HEK293T (cell line): ENCODE measurements at regions not wholly inside any gene's neighbourhood (a gene's known extent, or its start where the extent isn't known, plus 50 kb on each side); places are given as distances from the start of the nearest gene placed in this dataset.

Source experiments
- CTCF ChIA-PET: fragments of 350-600 bp; formaldehyde crosslinking; extraction: SDS; loops from one replicate; lab custom pipeline; 2021; ENCODE audit warnings: antibody characterized with exemption, inconsistent platforms; lab: Yijun Ruan, JAX
- POLR2A ChIA-PET: fragments of 350-600 bp; formaldehyde crosslinking; extraction: SDS; loops from one replicate; lab custom pipeline; 2020; ENCODE audit warnings: antibody characterized with exemption, inconsistent platforms; lab: Yijun Ruan, JAX
- DNase-seq: peaks from one replicate; pipeline ENCODE4 v3.0.0; 2012; ENCODE audit warnings: mixed read lengths; ENCODE audit errors: extremely low spot score
- ARNT ChIP-seq: fragments of 450-650 bp; IDR thresholded peaks from 2 replicates; pipeline ENCODE4 v1.6.1; 2017; ENCODE audit warnings: mild to moderate bottlenecking
- BHLHE40 ChIP-seq: fragments of 450-650 bp; IDR thresholded peaks from 2 replicates; pipeline ENCODE4 v1.6.1; 2016; ENCODE audit warnings: mild to moderate bottlenecking, moderate library complexity, borderline replicate concordance
- CTBP1 ChIP-seq: fragments of 450-650 bp; IDR thresholded peaks from 2 replicates; pipeline ENCODE4 v1.6.1; 2016; ENCODE audit warnings: borderline replicate concordance
- ELF4 ChIP-seq: fragments of 450-650 bp; IDR thresholded peaks from 2 replicates; pipeline ENCODE4 v1.6.1; 2017; ENCODE audit warnings: antibody characterized with exemption
- FOXA1 ChIP-seq: fragments of 450-650 bp; IDR thresholded peaks from 2 replicates; pipeline ENCODE4 v1.6.1; 2016; ENCODE audit warnings: mild to moderate bottlenecking
- FOXK2 ChIP-seq: fragments of 450-650 bp; IDR thresholded peaks from 2 replicates; pipeline ENCODE4 v1.6.1; 2016; ENCODE audit warnings: mild to moderate bottlenecking
- FOXM1 ChIP-seq: fragments of 450-650 bp; IDR thresholded peaks from 2 replicates; pipeline ENCODE4 v1.6.1; 2017; ENCODE audit warnings: mild to moderate bottlenecking, borderline replicate concordance
- HDGF ChIP-seq: fragments of 450-650 bp; IDR thresholded peaks from 2 replicates; pipeline ENCODE4 v1.6.1; 2017; ENCODE audit warnings: antibody characterized with exemption, borderline replicate concordance
- L3MBTL2 ChIP-seq: fragments of 450-650 bp; conservative IDR thresholded peaks from 2 replicates; pipeline ENCODE4 v1.6.1; 2016; ENCODE audit warnings: mild to moderate bottlenecking
- LEF1 ChIP-seq: fragments of 450-650 bp; IDR thresholded peaks from 2 replicates; pipeline ENCODE4 v1.6.1; 2017; ENCODE audit warnings: mild to moderate bottlenecking, borderline replicate concordance
- NFRKB ChIP-seq: fragments of 450-650 bp; IDR thresholded peaks from 2 replicates; pipeline ENCODE4 v1.6.1; 2016; ENCODE audit warnings: mild to moderate bottlenecking, moderate library complexity
- PKNOX1 ChIP-seq: fragments of 450-650 bp; IDR thresholded peaks from 2 replicates; pipeline ENCODE4 v1.6.1; 2016
- SP1 ChIP-seq: fragments of 450-650 bp; IDR thresholded peaks from 2 replicates; pipeline ENCODE4 v1.6.1; 2017
- SUZ12 ChIP-seq: fragments of 450-650 bp; IDR thresholded peaks from 2 replicates; pipeline ENCODE4 v1.6.1; 2016; ENCODE audit warnings: mild to moderate bottlenecking
- TARDBP ChIP-seq: fragments of 450-650 bp; IDR thresholded peaks from 2 replicates; pipeline ENCODE4 v1.6.1; 2016
- ZNF384 ChIP-seq: fragments of 450-650 bp; IDR thresholded peaks from 2 replicates; pipeline ENCODE4 v1.6.1; 2016

- TF ChIP-seq FOXA1 (no peak), SP1 (no peak), LEF1 (no peak), NFRKB (no peak), TARDBP (no peak), ARNT (no peak), SUZ12 (no peak), ZNF384 (no peak), PKNOX1 (no peak), L3MBTL2 (no peak), CTBP1 (no peak), FOXM1 (no peak), ELF4 (no peak), BHLHE40 (no peak), FOXK2 (no peak), HDGF (no peak)
- no peak for DNase-seq
- CTCF ChIA-PET, result no interaction called here
- POLR2A ChIA-PET, result no interaction called here
These were observed 85.7 kb upstream of the E2F7 start for GRCh38 chr12:77151030-77151429.

- ChIA-PET CTCF (interaction anchor here (0.7 kb wide), 1 partner anchor 104 kb away, joined by 6 read pairs; no protein-coding TSS in a partner anchor), POLR2A (no interaction called here)
- peak; percentile 32 for DNase-seq
These were observed 68.2 kb upstream of the E2F7 start for GRCh38 chr12:77133566-77133965.

GRCh38 chr12:77131977-77132490 lies 66.7 kb upstream of the E2F7 start:
- DNase-seq, result no peak
- ChIA-PET POLR2A (no interaction called here), CTCF (no interaction called here)
- no peak for TF ChIP-seq SP1
- no peak for TF ChIP-seq FOXK2
- no peak for TF ChIP-seq NFRKB
- TF ChIP-seq ZNF384, result no peak
- TF ChIP-seq FOXM1, result no peak
- TF ChIP-seq SUZ12, result no peak
- TF ChIP-seq ELF4, result no peak
- TF ChIP-seq HDGF, result no peak
- TF ChIP-seq BHLHE40, result no peak
- no peak for TF ChIP-seq ARNT
- no peak for TF ChIP-seq LEF1
- TF ChIP-seq TARDBP, result no peak
- no peak for TF ChIP-seq FOXA1
- TF ChIP-seq PKNOX1, result no peak
- no peak for TF ChIP-seq CTBP1
- no peak for TF ChIP-seq L3MBTL2

More at GRCh38 chr12:77133566-77133965, 68.2 kb upstream of the E2F7 start:
- TF ChIP-seq PKNOX1 (no peak), ARNT (no peak), CTBP1 (no peak), FOXM1 (no peak), NFRKB (no peak), SUZ12 (no peak), FOXK2 (no peak), ELF4 (no peak), LEF1 (no peak), SP1 (no peak)

GRCh38 chr12:77130193-77130592 lies 64.8 kb upstream of the E2F7 start:
- no peak for TF ChIP-seq TARDBP
- no peak for TF ChIP-seq FOXK2
- TF ChIP-seq SP1, result no peak
- TF ChIP-seq NFRKB, result no peak
- TF ChIP-seq FOXA1, result no peak
- TF ChIP-seq ARNT, result no peak
- no peak for TF ChIP-seq PKNOX1
- TF ChIP-seq HDGF, result no peak
- TF ChIP-seq LEF1, result no peak
- no peak for TF ChIP-seq ELF4
- TF ChIP-seq FOXM1, result no peak
- TF ChIP-seq CTBP1, result no peak
- no peak for TF ChIP-seq SUZ12
- no peak for TF ChIP-seq BHLHE40
- no peak for TF ChIP-seq ZNF384
- TF ChIP-seq L3MBTL2, result no peak
- DNase-seq, result no peak
- ChIA-PET POLR2A (interaction anchor here (0.7 kb wide), 1 partner anchor 615 kb away, joined by 3 read pairs; no protein-coding TSS in a partner anchor), CTCF (no interaction called here)

- ChIA-PET CTCF (no interaction called here), POLR2A (no interaction called here)
- TF ChIP-seq PKNOX1 (no peak), SUZ12 (no peak), NFRKB (no peak), ELF4 (no peak), SP1 (no peak), LEF1 (no peak), L3MBTL2 (no peak), ARNT (no peak), ZNF384 (no peak), FOXM1 (no peak)
- no peak for DNase-seq
These were observed 59.4 kb upstream of the E2F7 start for GRCh38 chr12:77124767-77125166.
